H1 (cell line): ENCODE measurements at regions not wholly inside any gene's neighbourhood (a gene's known extent, or its start where the extent isn't known, plus 50 kb on each side); places are given as distances from the start of the nearest gene placed in this dataset.

ENCODE experiments used
- CTCF ChIA-PET: fragments of 300-600 bp; sonication (Branson Sonifier 250); formaldehyde crosslinking; loops from one replicate; lab custom pipeline; 2021; ENCODE audit not compliant: partially characterized antibody; lab: Charles Lee
- POLR2A ChIA-PET: fragments of 300-600 bp; sonication (Branson Sonifier 250); formaldehyde crosslinking; loops from one replicate; lab custom pipeline; 2021; ENCODE audit warnings: inconsistent platforms; ENCODE audit not compliant: partially characterized antibody; lab: Charles Lee
- DNase-seq, 2 experiments: peaks; one replicate each; pipeline versions ENCODE4 v3.0.0 to v3.0.0-alpha.2; 2010 to 2022; ENCODE audit warnings: low spot score in 2 of 2, low read depth in 1 of 2, mixed read lengths in 1 of 2
- FAIRE-seq: peaks from 2 replicates; lab custom pipeline; 2011; peaks lifted over from hg19 to GRCh38; lab: Jason Lieb, UNC
- H2AFZ ChIP-seq: 2 replicates; pipeline ENCODE4 v1.8.1; 2012; ENCODE audit warnings: low read length, inconsistent platforms
- H2AK5ac ChIP-seq: 2 replicates; pipeline ENCODE4 v1.6.1; 2013; ENCODE audit warnings: low read depth, low read length
- H2BK120ac ChIP-seq: replicated peaks from 2 replicates; pipeline ENCODE3; 2013; ENCODE audit warnings: low read depth, low read length, inconsistent platforms
- H2BK12ac ChIP-seq: 2 replicates; pipeline ENCODE4 v1.6.1; 2013; ENCODE audit warnings: low read depth, low read length
- H2BK15ac ChIP-seq: 2 replicates; pipeline ENCODE4 v1.6.1; 2013; ENCODE audit warnings: low read length
- H2BK20ac ChIP-seq: 2 replicates; pipeline ENCODE4 v1.6.1; 2013; ENCODE audit warnings: low read length
- H2BK5ac ChIP-seq: 2 replicates; pipeline ENCODE4 v1.6.1; 2013; ENCODE audit warnings: low read depth, low read length
- H3K14ac ChIP-seq: 2 replicates; pipeline ENCODE4 v1.6.1; 2013; ENCODE audit warnings: inconsistent platforms; ENCODE audit not compliant: insufficient read length
- H3K18ac ChIP-seq: 2 replicates; pipeline ENCODE4 v1.6.1; 2013; ENCODE audit warnings: low read length; ENCODE audit errors: extremely low read depth
- H3K23ac ChIP-seq: 2 replicates; pipeline ENCODE4 v1.6.1; 2013; ENCODE audit warnings: inconsistent platforms; ENCODE audit not compliant: insufficient read length
- H3K23me2 ChIP-seq: 2 replicates; pipeline ENCODE4 v1.6.1; 2013; ENCODE audit warnings: low read depth, low read length
- H3K27ac ChIP-seq: 2 replicates; pipeline ENCODE4 v1.6.1; 2011; ENCODE audit warnings: low read depth, low read length, inconsistent platforms
- H3K27me3 ChIP-seq, 4 experiments: replicated peaks in 1 of 4; 1 replicate in 1 of 4; 2 replicates in 3 of 4; pipeline versions ENCODE4 v1.6.1 to v1.8.1; 2011 to 2013; ENCODE audit warnings: low read length in 3 of 4, mild to moderate bottlenecking in 3 of 4, inconsistent platforms in 2 of 4, mixed read lengths in 2 of 4, moderate library complexity in 1 of 4; ENCODE audit not compliant: control insufficient read depth in 3 of 4, insufficient read depth in 3 of 4; ENCODE audit errors: extremely low read depth in 1 of 4
- H3K36me3 ChIP-seq, 4 experiments: 2 replicates each; pipeline versions ENCODE4 v1.6.1 to v1.8.1; 2011 to 2013; ENCODE audit warnings: mild to moderate bottlenecking in 4 of 4, low read length in 3 of 4, moderate library complexity in 2 of 4, control low read depth in 1 of 4, inconsistent platforms in 1 of 4; ENCODE audit not compliant: insufficient read depth in 4 of 4, control insufficient read depth in 2 of 4
- H3K4ac ChIP-seq: replicated peaks from 2 replicates; pipeline ENCODE3; 2013; ENCODE audit warnings: low read length, low read depth, mixed read lengths, inconsistent platforms; ENCODE audit not compliant: insufficient read length
- H3K4me1 ChIP-seq, 4 experiments: replicated peaks in 1 of 4; 1 replicate in 1 of 4; 2 replicates in 3 of 4; pipeline versions ENCODE4 v1.6.1 to v1.8.1; 2011 to 2013; ENCODE audit warnings: low read length in 3 of 4, inconsistent platforms in 2 of 4, mixed read lengths in 1 of 4; ENCODE audit not compliant: insufficient read depth in 4 of 4, control insufficient read depth in 3 of 4
- H3K4me2 ChIP-seq, 2 experiments: 2 replicates each; pipeline versions ENCODE4 v1.6.1 to v1.8.1; 2011 to 2013; ENCODE audit warnings: low read depth in 2 of 2, low read length in 2 of 2, control low read depth in 1 of 2, inconsistent platforms in 1 of 2, mild to moderate bottlenecking in 1 of 2; ENCODE audit not compliant: insufficient read depth in 1 of 2
- H3K4me3 ChIP-seq, 4 experiments: fragments of 200-600, 300-600 bp in 1 of 4; sonication (generic), shearing (Covaris generic), sonication (Bioruptor Twin) in 1 of 4; 2 replicates each; pipeline versions ENCODE4 v1.5.1 to v1.8.1; 2011 to 2016; ENCODE audit warnings: low read length in 4 of 4, low read depth in 3 of 4, control low read depth in 2 of 4, inconsistent platforms in 2 of 4, mild to moderate bottlenecking in 2 of 4, mixed read lengths in 1 of 4, moderate library complexity in 1 of 4; ENCODE audit not compliant: insufficient read depth in 2 of 4; ENCODE audit errors: extremely low read depth in 1 of 4
- H3K56ac ChIP-seq: replicated peaks from 2 replicates; pipeline ENCODE3; 2013; ENCODE audit warnings: low read depth, mild to moderate bottlenecking, mixed read lengths, low read length, inconsistent platforms; ENCODE audit not compliant: insufficient read length
- H3K79me1 ChIP-seq: 2 replicates; pipeline ENCODE4 v1.6.1; 2013; ENCODE audit warnings: low read depth, low read length, control low read depth
- H3K79me2 ChIP-seq, 2 experiments: 2 replicates each; pipeline versions ENCODE4 v1.6.1 to v1.8.1; 2012 to 2013; ENCODE audit warnings: low read length in 2 of 2, mild to moderate bottlenecking in 2 of 2, inconsistent platforms in 1 of 2; ENCODE audit not compliant: insufficient read depth in 2 of 2, control insufficient read depth in 1 of 2
- H3K9ac ChIP-seq, 4 experiments: replicated peaks in 1 of 4; 1 replicate in 1 of 4; 2 replicates in 3 of 4; pipeline versions ENCODE4 v1.6.1 to v1.8.1; 2011 to 2013; ENCODE audit warnings: low read depth in 3 of 4, low read length in 3 of 4, control low read depth in 2 of 4, mild to moderate bottlenecking in 2 of 4, moderate library complexity in 2 of 4, inconsistent platforms in 1 of 4; ENCODE audit errors: extremely low read depth in 1 of 4
- H3K9me3 ChIP-seq, 2 experiments: 2 replicates each; pipeline versions ENCODE4 v1.6.1 to v1.8.1; 2012 to 2013; ENCODE audit warnings: mild to moderate bottlenecking in 2 of 2, moderate library complexity in 2 of 2, control low read depth in 1 of 2, inconsistent platforms in 1 of 2, low read depth in 1 of 2, low read length in 1 of 2, mixed read lengths in 1 of 2; ENCODE audit not compliant: insufficient read depth in 2 of 2
- H4K20me1 ChIP-seq, 2 experiments: replicated peaks in 1 of 2; 2 replicates each; pipeline versions ENCODE3 to v1.8.1; 2011 to 2013; ENCODE audit warnings: inconsistent platforms in 2 of 2, low read length in 2 of 2, mild to moderate bottlenecking in 1 of 2; ENCODE audit not compliant: insufficient read depth in 2 of 2, control insufficient read depth in 1 of 2
- H4K5ac ChIP-seq: 2 replicates; pipeline ENCODE4 v1.6.1; 2013; ENCODE audit warnings: low read length, low read depth, mixed read lengths, inconsistent platforms; ENCODE audit not compliant: insufficient read length
- H4K8ac ChIP-seq: 2 replicates; pipeline ENCODE4 v1.8.0; 2013; ENCODE audit warnings: mild to moderate bottlenecking, moderate library complexity, low read length, inconsistent platforms; ENCODE audit not compliant: insufficient read depth; ENCODE audit errors: extremely low read depth
- H4K91ac ChIP-seq: replicated peaks from 2 replicates; pipeline ENCODE3; 2013; ENCODE audit warnings: low read length, mixed read lengths, inconsistent platforms; ENCODE audit not compliant: insufficient read length
- BRCA1 ChIP-seq: IDR thresholded peaks from 2 replicates; pipeline ENCODE4 v1.6.1; 2012; ENCODE audit warnings: low read depth, low read length, improper control_type of control experiment
- EZH2 ChIP-seq: fragments of 200-600 bp; sonication (generic); IDR thresholded peaks from 2 replicates; pipeline ENCODE4 v1.7.1; 2012; ENCODE audit warnings: low read depth, mild to moderate bottlenecking, moderate library complexity, low read length, inconsistent platforms; ENCODE audit not compliant: severe bottlenecking
- GABPA ChIP-seq: IDR thresholded peaks from 2 replicates; pipeline ENCODE4 v1.6.1; 2011; ENCODE audit warnings: mild to moderate bottlenecking, low read length, moderate library complexity, borderline replicate concordance; ENCODE audit not compliant: insufficient read depth
- POLR2A ChIP-seq, 2 experiments: IDR thresholded peaks; 1 replicate in 1 of 2; 2 replicates in 1 of 2; pipeline ENCODE4 v1.6.1; 2011; ENCODE audit warnings: low read depth in 2 of 2, low read length in 2 of 2, mild to moderate bottlenecking in 2 of 2; ENCODE audit errors: control extremely low read depth in 1 of 2
- TAF7 ChIP-seq: optimal IDR thresholded peaks from 2 replicates; pipeline ENCODE3; 2011; ENCODE audit warnings: low read depth, mild to moderate bottlenecking, inconsistent platforms, low read length, moderate library complexity, borderline replicate concordance
- TBP ChIP-seq: IDR thresholded peaks from 2 replicates; pipeline ENCODE4 v1.6.1; 2011; ENCODE audit warnings: low read depth, low read length, improper control_type of control experiment
- ZNF274 ChIP-seq: IDR thresholded peaks from 2 replicates; pipeline ENCODE4 v1.7.0; 2012; ENCODE audit warnings: low read length, borderline replicate concordance; ENCODE audit errors: extremely low read depth
- WGBS, 2 experiments: shearing (Covaris generic) in 1 of 2; methylation state at CpG; one replicate each; pipeline versions ENCODE4 v1.1.6 to v1.1.7; 2013 to 2015; ENCODE audit warnings: low lambda C conversion rate in 2 of 2, mixed read lengths in 2 of 2, inconsistent platforms in 1 of 2, low coverage in 1 of 2, missing lambda C conversion rate in 1 of 2; ENCODE audit not compliant: insufficient replicate concordance in 2 of 2, insufficient coverage in 1 of 2, insufficient read length in 1 of 2; ENCODE audit errors: extremely low coverage in 1 of 2, missing lambda C conversion rate in 1 of 2; 5-methylcytosine and 5-hydroxymethylcytosine counted together

DNA sequence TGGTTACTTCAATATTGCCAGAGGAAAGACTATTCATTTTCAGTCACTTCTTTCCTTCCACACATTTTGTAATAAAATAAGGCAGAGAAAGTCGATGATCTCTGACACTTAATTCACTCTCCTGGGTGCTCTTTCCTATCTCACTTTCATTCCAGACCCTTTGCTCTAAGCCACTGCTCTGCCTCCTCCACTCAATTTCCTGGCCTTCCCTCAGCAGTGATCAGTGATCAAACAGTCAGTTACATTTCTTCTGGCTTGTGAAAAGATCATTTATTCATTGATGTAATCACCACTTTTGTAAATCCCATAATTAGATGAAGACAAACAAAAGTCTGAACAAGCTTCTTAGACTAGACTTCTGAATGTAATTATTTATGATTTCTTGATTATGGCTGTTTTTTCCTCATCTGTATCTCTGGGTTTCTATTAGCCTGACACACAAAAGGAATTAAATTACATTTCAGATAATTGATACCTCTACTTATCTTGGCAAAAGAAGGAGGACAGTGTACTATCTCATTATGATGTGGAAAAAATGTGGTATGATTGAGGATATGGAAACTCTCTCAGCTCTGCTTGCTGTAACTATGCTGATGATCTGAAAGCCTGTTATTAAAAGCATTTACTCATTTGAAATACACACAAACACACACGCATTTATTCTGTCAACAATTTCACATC is 1102.3 kb downstream of the GRM8 start:
- ChIA-PET POLR2A (no interaction called here), CTCF (interaction anchor here (1.1 kb wide), 1 partner anchor 15 kb away, joined by 3 read pairs; no protein-coding TSS in a partner anchor)
- no peak overlapping the region for H3K9ac ChIP-seq
- no peaks in the 10 kb centered on the region for H3K79me2 ChIP-seq
- no peak for DNase-seq
- no peak overlapping the region for H3K4me3 ChIP-seq
- no peaks in the 10 kb centered on the region for H3K36me3 ChIP-seq
- H3K27me3 ChIP-seq, result no peaks in the 10 kb centered on the region
- no peak overlapping the region for H3K27ac ChIP-seq
- no peak overlapping the region for H2BK12ac ChIP-seq
- H2BK15ac ChIP-seq, result no peak overlapping the region
- no peak overlapping the region for H4K5ac ChIP-seq
- no peak overlapping the region for H3K23ac ChIP-seq
- no peak for FAIRE-seq
- H2BK20ac ChIP-seq, result no peak overlapping the region
- TF ChIP-seq GABPA, result no peak
- no peak for TF ChIP-seq TBP
- TF ChIP-seq TAF7, result no peak
- no peak for TF ChIP-seq EZH2
- TF ChIP-seq ZNF274, result no peak
- TF ChIP-seq POLR2A (IDR thresholded peaks at IDR 0.05; ENCODE audit: control extremely low read depth in 1 of 2, low read depth in 2 of 2, low read length in 2 of 2), result no peak
- no peak for TF ChIP-seq BRCA1
- no peak overlapping the region for H3K14ac ChIP-seq
- no peak overlapping the region for H2AK5ac ChIP-seq
- H3K56ac ChIP-seq, result no peak overlapping the region
- no peak overlapping the region for H2BK120ac ChIP-seq
- H2BK5ac ChIP-seq, result no peak overlapping the region
- H3K18ac ChIP-seq, result no peak overlapping the region
- no peaks in the 10 kb centered on the region for H3K23me2 ChIP-seq
- no peak overlapping the region for H2AFZ ChIP-seq
- no peak overlapping the region for H3K4ac ChIP-seq
- no peaks in the 10 kb centered on the region for H3K4me1 ChIP-seq
- H4K8ac ChIP-seq, result no peak overlapping the region
- WGBS, 2 experiments, result 91% methylated on average over 2 of the region's 2 CpGs; no CpG with 5 or more reads in 1 of the 2 experiments
- no peaks in the 10 kb centered on the region for H3K79me1 ChIP-seq
- no peak overlapping the region for H3K4me2 ChIP-seq
- no peaks in the 10 kb centered on the region for H4K20me1 ChIP-seq
- H4K91ac ChIP-seq, result no peak overlapping the region
- H3K9me3 ChIP-seq, result no peaks in the 10 kb centered on the region
